ENCODE measurements at regions not wholly inside any gene's neighbourhood (a gene's known extent, or its start where the extent isn't known, plus 50 kb on each side); places are given as distances from the start of the nearest gene placed in this dataset.

DNA sequence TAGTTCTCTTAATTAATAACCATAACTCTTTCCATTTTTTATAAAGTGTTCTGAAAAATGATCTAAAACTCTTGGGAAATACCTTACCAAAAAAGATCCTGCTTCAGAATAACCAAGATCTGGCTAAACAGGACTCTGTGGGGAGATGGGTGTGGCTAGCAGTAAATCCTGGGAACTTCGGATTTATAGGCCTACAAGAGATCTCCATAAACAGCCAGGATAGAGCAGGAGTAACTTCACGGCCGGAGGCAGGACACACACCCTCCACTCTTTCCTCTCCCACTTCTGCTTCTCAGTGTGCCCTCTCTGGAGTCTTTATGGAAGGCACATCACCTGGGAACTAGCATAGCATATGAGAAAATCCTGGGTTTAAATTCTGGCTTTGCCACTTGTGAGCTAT is 309.4 kb upstream of the SOX2 start:
- TF ChIP-seq CTCF (IDR thresholded peaks at IDR 0.05; ENCODE audit: low read depth, low read length, missing control alignments): no peak
- no peak overlapping the region for H3K27ac ChIP-seq
- no peak overlapping the region for H3K4me3 ChIP-seq (ENCODE audit: low read depth, low read length)
- no peaks in the 10 kb centered on the region for H3K36me3 ChIP-seq (replicated peaks)
- DNase-seq: no peak
- no peaks in the 10 kb centered on the region for H3K27me3 ChIP-seq (replicated peaks)
- in situ Hi-C loops (cut with HindIII; ENCODE audit: low pct_ligation_motif_present, low sequenced_read_pairs): no loop called here

- no peak for DNase-seq
- Histone ChIP-seq H3K27me3 (replicated peaks) (no peaks in the 10 kb centered on the region), H3K4me3 (ENCODE audit: low read depth, low read length) (no peak overlapping the region), H3K36me3 (replicated peaks) (no peaks in the 10 kb centered on the region), H3K27ac (no peak overlapping the region)
- no peak for TF ChIP-seq CTCF (IDR thresholded peaks at IDR 0.05; ENCODE audit: low read depth, low read length, missing control alignments)
- in situ Hi-C loops (cut with HindIII; ENCODE audit: low pct_ligation_motif_present, low sequenced_read_pairs): no loop called here
These were observed 326.8 kb upstream of the SOX2 start for GRCh38 chr3:181384970-181385369.

GRCh38 chr3:181383760-181384159 is 328.0 kb upstream of the SOX2 start:
- Histone ChIP-seq H3K27ac (no peak overlapping the region), H3K36me3 (replicated peaks) (no peaks in the 10 kb centered on the region), H3K27me3 (replicated peaks) (no peaks in the 10 kb centered on the region), H3K4me3 (ENCODE audit: low read depth, low read length) (no peak overlapping the region)
- TF ChIP-seq CTCF (IDR thresholded peaks at IDR 0.05; ENCODE audit: low read depth, low read length, missing control alignments): no peak
- no peak for DNase-seq
- in situ Hi-C loops (cut with HindIII; ENCODE audit: low pct_ligation_motif_present, low sequenced_read_pairs): no loop called here

DNA sequence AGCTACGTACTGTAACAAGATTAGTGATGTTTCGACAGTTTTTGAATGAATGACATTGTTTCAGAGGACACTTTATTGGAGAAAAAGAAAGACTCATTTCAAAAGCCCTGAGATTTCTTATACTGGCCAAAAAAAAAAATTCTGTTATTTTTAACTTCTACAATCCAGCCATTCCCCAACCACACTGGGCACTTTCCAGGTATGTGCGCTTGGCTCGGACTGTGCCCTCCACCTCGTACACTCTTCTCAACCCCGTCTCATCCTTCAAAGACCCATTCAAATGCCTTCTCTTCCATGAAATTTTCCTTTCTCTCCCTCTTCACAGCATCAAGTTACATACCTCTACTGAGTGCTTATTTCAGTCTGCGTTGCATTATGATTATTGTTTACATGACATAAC is 328.5 kb upstream of the SOX2 start:
- Histone ChIP-seq H3K36me3 (replicated peaks) (no peaks in the 10 kb centered on the region), H3K27me3 (replicated peaks) (no peaks in the 10 kb centered on the region), H3K27ac (no peak overlapping the region), H3K4me3 (ENCODE audit: low read depth, low read length) (no peak overlapping the region)
- in situ Hi-C loops (cut with HindIII; ENCODE audit: low pct_ligation_motif_present, low sequenced_read_pairs): no loop called here
- no peak for TF ChIP-seq CTCF (IDR thresholded peaks at IDR 0.05; ENCODE audit: low read depth, low read length, missing control alignments)
- DNase-seq: no peak

- no peaks in the 10 kb centered on the region for H3K36me3 ChIP-seq (replicated peaks)
- in situ Hi-C loops (cut with HindIII; ENCODE audit: low pct_ligation_motif_present, low sequenced_read_pairs): no loop called here
- no peaks in the 10 kb centered on the region for H3K27me3 ChIP-seq (replicated peaks)
- DNase-seq: no peak
- H3K4me3 ChIP-seq (ENCODE audit: low read depth, low read length): no peak overlapping the region
- H3K27ac ChIP-seq: no peak overlapping the region
- no peak for TF ChIP-seq CTCF (IDR thresholded peaks at IDR 0.05; ENCODE audit: low read depth, low read length, missing control alignments)
These were observed 329.1 kb upstream of the SOX2 start for GRCh38 chr3:181382656-181383055.

DNA sequence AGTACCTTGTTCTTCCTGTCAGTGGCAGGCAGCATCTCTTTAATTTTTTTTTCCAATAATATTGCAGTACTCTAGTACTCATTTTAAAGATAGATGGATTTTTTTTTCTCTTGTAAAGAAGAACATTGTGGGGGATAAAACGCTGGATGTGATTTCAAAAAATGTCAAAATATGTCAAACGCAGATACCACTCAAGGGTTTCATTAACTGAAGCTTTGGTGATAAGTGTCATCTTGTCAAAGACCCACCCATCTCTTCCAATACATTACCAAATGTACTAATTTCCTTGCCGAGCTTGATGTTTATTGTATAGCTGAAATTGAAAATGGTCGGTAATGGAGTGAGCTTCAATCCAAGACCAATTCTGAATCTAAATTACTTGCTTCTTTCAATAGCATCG is 332.4 kb upstream of the SOX2 start:
- no peak for TF ChIP-seq CTCF (IDR thresholded peaks at IDR 0.05; ENCODE audit: low read depth, low read length, missing control alignments)
- in situ Hi-C loops (cut with HindIII; ENCODE audit: low pct_ligation_motif_present, low sequenced_read_pairs): no loop called here

More for the DNA sequence above, 332.4 kb upstream of the SOX2 start:
- no peaks in the 10 kb centered on the region for H3K36me3 ChIP-seq (replicated peaks)
- H3K4me3 ChIP-seq (ENCODE audit: low read depth, low read length): no peak overlapping the region
- H3K27ac ChIP-seq: no peak overlapping the region
- DNase-seq: no peak
- no peaks in the 10 kb centered on the region for H3K27me3 ChIP-seq (replicated peaks)
